Activated naive CD8-positive, alpha-beta T cell (primary cell): ENCODE measurements at regions not wholly inside any gene's neighbourhood (a gene's known extent, or its start where the extent isn't known, plus 50 kb on each side); places are given as distances from the start of the nearest gene placed in this dataset.
"Not testable (repeated sequence)": the region's sequence is repeated elsewhere in the genome, so short reads cannot be mapped to it uniquely, and the experiment has no call there.

Source experiments
- H3K27ac Mint-ChIP-seq: one replicate; pipeline ENCODE4 v1.8.0; 2021; ENCODE audit warnings: mixed read lengths
- H3K27me3 Mint-ChIP-seq: one replicate; pipeline ENCODE4 v1.8.0; 2021; ENCODE audit warnings: mixed read lengths
- H3K36me3 Mint-ChIP-seq: one replicate; pipeline ENCODE4 v1.8.0; 2021; ENCODE audit warnings: mixed read lengths
- H3K4me1 Mint-ChIP-seq: one replicate; pipeline ENCODE4 v1.8.0; 2021; ENCODE audit warnings: low read depth, mixed read lengths
- H3K4me3 Mint-ChIP-seq: one replicate; pipeline ENCODE4 v1.8.0; 2021; ENCODE audit warnings: mild to moderate bottlenecking, mixed read lengths
- H3K9me3 Mint-ChIP-seq: one replicate; pipeline ENCODE4 v1.8.0; 2021; ENCODE audit warnings: low read depth, mixed read lengths

- H3K9me3 Mint-ChIP-seq = no peaks in the 10 kb centered on the region
- no peaks in the 10 kb centered on the region for H3K27me3 Mint-ChIP-seq
- no peak overlapping the region for H3K4me3 Mint-ChIP-seq
- H3K36me3 Mint-ChIP-seq = no peaks in the 10 kb centered on the region
- peaks cover 60% of the 10 kb centered on the region for H3K4me1 Mint-ChIP-seq
- H3K27ac Mint-ChIP-seq = peak overlapping the region; percentile 51
These were observed 101.3 kb downstream of the AKAP11 start for GRCh38 chr13:42373048-42373812.

- no peaks in the 10 kb centered on the region for H3K9me3 Mint-ChIP-seq
- H3K4me1 Mint-ChIP-seq = peaks cover 68% of the 10 kb centered on the region
- H3K27ac Mint-ChIP-seq = peak overlapping the region; percentile 70
- no peaks in the 10 kb centered on the region for H3K27me3 Mint-ChIP-seq
- H3K4me3 Mint-ChIP-seq = no peak overlapping the region
- H3K36me3 Mint-ChIP-seq = no peaks in the 10 kb centered on the region
These were observed 103.7 kb downstream of the AKAP11 start for GRCh38 chr13:42375663-42376062.

- Mint-ChIP-seq H3K4me1 (peaks cover 69% of the 10 kb centered on the region), H3K4me3 (peak overlapping the region; percentile 64)
These were observed 105.9 kb downstream of the AKAP11 start for GRCh38 chr13:42377640-42378382.

GRCh38 chr13:42378383-42378780 lies 106.4 kb downstream of the AKAP11 start:
- no peaks in the 10 kb centered on the region for H3K9me3 Mint-ChIP-seq
- no peaks in the 10 kb centered on the region for H3K27me3 Mint-ChIP-seq
- peaks cover 64% of the 10 kb centered on the region for H3K4me1 Mint-ChIP-seq
- no peak overlapping the region for H3K4me3 Mint-ChIP-seq
- H3K36me3 Mint-ChIP-seq = no peaks in the 10 kb centered on the region
- peak overlapping the region; percentile 95 for H3K27ac Mint-ChIP-seq

More at GRCh38 chr13:42377640-42378382, 105.9 kb downstream of the AKAP11 start:
- Mint-ChIP-seq H3K9me3 (no peaks in the 10 kb centered on the region), H3K36me3 (no peaks in the 10 kb centered on the region), H3K27me3 (no peaks in the 10 kb centered on the region), H3K27ac (peak overlapping the region; percentile 95)

GRCh38 chr13:42379241-42379640 lies 107.3 kb downstream of the AKAP11 start:
- Mint-ChIP-seq H3K4me1 (peaks cover 63% of the 10 kb centered on the region), H3K27ac (peak overlapping the region; percentile 95)

GRCh38 chr13:42380420-42381164 lies 108.6 kb downstream of the AKAP11 start:
- Mint-ChIP-seq H3K4me1 (peaks cover 54% of the 10 kb centered on the region), H3K27me3 (no peaks in the 10 kb centered on the region), H3K9me3 (no peaks in the 10 kb centered on the region), H3K4me3 (peak overlapping the region; percentile 15), H3K36me3 (no peaks in the 10 kb centered on the region), H3K27ac (peak overlapping the region; percentile 87)

More at GRCh38 chr13:42379241-42379640, 107.3 kb downstream of the AKAP11 start:
- no peaks in the 10 kb centered on the region for H3K36me3 Mint-ChIP-seq
- H3K27me3 Mint-ChIP-seq = no peaks in the 10 kb centered on the region
- no peaks in the 10 kb centered on the region for H3K9me3 Mint-ChIP-seq
- H3K4me3 Mint-ChIP-seq = no peak overlapping the region

DNA sequence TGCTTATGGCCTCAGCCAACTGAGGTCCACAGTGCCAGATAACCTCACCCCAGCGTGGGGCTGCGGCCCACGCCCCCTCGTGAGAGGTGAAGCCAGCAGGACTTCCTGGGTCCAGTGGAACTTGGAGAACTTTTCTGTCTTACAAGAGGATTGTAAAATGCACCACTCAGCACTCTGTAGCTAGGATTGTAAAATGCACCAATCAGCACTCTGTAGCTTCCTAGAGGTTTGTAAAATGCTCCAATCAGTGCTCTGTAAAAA lies 109.1 kb downstream of the AKAP11 start:
- Mint-ChIP-seq H3K9me3 (no peaks in the 10 kb centered on the region), H3K4me1 (peaks cover 49% of the 10 kb centered on the region), H3K27me3 (no peaks in the 10 kb centered on the region), H3K36me3 (no peaks in the 10 kb centered on the region), H3K27ac (peak overlapping the region; percentile 41), H3K4me3 (no peak overlapping the region)

DNA sequence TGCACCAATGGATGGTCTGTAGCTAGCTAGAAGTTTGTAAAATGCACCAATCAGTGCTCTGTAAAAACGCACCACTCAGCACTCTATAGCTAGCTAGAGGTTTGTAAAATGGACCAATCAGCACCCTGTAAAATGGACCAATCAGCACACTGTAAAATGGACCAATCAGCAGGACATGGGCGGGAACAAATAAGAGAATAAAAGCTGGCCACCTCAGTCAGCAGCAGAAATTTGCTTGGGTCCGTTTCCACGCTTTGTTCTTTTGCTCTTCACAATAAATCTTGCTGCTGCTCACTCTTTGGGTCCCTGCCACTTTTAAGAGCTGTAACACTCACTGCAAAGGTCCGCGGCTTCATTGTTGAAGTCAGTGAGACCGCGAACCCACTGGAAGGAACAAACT lies 109.5 kb downstream of the AKAP11 start:
- Mint-ChIP-seq H3K27ac (peak overlapping the region; percentile 41), H3K4me1 (peaks cover 47% of the 10 kb centered on the region)
- not testable (repeated sequence) for H3K27me3 Mint-ChIP-seq, H3K36me3 Mint-ChIP-seq, H3K4me3 Mint-ChIP-seq, H3K9me3 Mint-ChIP-seq

- H3K9me3 Mint-ChIP-seq = no peaks in the 10 kb centered on the region
- H3K4me3 Mint-ChIP-seq = no peak overlapping the region
- peaks cover 6% of the 10 kb centered on the region for H3K36me3 Mint-ChIP-seq
- H3K4me1 Mint-ChIP-seq = peaks cover 44% of the 10 kb centered on the region
- no peak overlapping the region for H3K27ac Mint-ChIP-seq
- no peaks in the 10 kb centered on the region for H3K27me3 Mint-ChIP-seq
These were observed 111.1 kb downstream of the AKAP11 start for GRCh38 chr13:42383025-42383424.

GRCh38 chr13:42384265-42384664 lies 112.3 kb downstream of the AKAP11 start:
- Mint-ChIP-seq H3K9me3 (no peaks in the 10 kb centered on the region), H3K4me3 (no peak overlapping the region), H3K27me3 (no peaks in the 10 kb centered on the region), H3K27ac (no peak overlapping the region), H3K36me3 (peaks cover 6% of the 10 kb centered on the region), H3K4me1 (peaks cover 43% of the 10 kb centered on the region)

DNA sequence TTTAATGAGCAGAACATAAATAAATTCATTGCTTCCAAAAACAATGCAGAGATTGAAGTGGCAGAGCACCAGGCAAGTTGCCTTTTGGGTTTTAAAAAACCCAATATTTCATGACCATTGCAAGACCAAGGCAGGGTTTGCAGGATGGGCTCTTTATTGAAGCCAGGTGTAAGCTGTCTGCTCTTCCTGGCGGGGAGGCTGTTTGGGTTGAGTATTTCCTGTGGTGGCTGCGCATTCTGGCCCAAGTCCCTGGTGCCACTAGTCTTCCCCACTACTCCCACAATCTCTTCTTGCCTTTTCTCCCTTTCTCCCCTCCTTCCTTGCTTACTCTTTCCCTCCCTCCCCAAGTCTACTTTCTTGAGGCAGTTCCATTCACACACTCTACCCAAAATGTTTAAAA lies 116.4 kb downstream of the AKAP11 start:
- Mint-ChIP-seq H3K27ac (peak overlapping the region; percentile 28), H3K4me3 (no peak overlapping the region), H3K4me1 (peaks cover 51% of the 10 kb centered on the region), H3K27me3 (no peaks in the 10 kb centered on the region), H3K36me3 (peaks cover 6% of the 10 kb centered on the region), H3K9me3 (no peaks in the 10 kb centered on the region)

GRCh38 chr13:42389041-42389440 lies 117.1 kb downstream of the AKAP11 start:
- H3K27ac Mint-ChIP-seq = no peak overlapping the region

GRCh38 chr13:42392180-42392579 lies 120.2 kb downstream of the AKAP11 start:
- Mint-ChIP-seq H3K27me3 (no peaks in the 10 kb centered on the region), H3K36me3 (peaks cover 4% of the 10 kb centered on the region), H3K9me3 (no peaks in the 10 kb centered on the region), H3K27ac (peak overlapping the region; percentile 100), H3K4me1 (peaks cover 83% of the 10 kb centered on the region), H3K4me3 (peak overlapping the region; percentile 92)

More at GRCh38 chr13:42389041-42389440, 117.1 kb downstream of the AKAP11 start:
- no peaks in the 10 kb centered on the region for H3K9me3 Mint-ChIP-seq
- no peak overlapping the region for H3K4me3 Mint-ChIP-seq
- H3K4me1 Mint-ChIP-seq = peaks cover 58% of the 10 kb centered on the region
- no peaks in the 10 kb centered on the region for H3K27me3 Mint-ChIP-seq
- peaks cover 6% of the 10 kb centered on the region for H3K36me3 Mint-ChIP-seq

GRCh38 chr13:42392716-42393572 lies 121.0 kb downstream of the AKAP11 start:
- H3K4me1 Mint-ChIP-seq = peaks cover 83% of the 10 kb centered on the region
- peak overlapping the region; percentile 100 for H3K27ac Mint-ChIP-seq
- H3K27me3 Mint-ChIP-seq = no peaks in the 10 kb centered on the region
- peaks cover 7% of the 10 kb centered on the region for H3K9me3 Mint-ChIP-seq
- peak overlapping the region; percentile 92 for H3K4me3 Mint-ChIP-seq
- H3K36me3 Mint-ChIP-seq = peaks cover 6% of the 10 kb centered on the region
